Right lobe of liver (tissue), 6 donors: ENCODE measurements at regions not wholly inside any gene's neighbourhood (a gene's known extent, or its start where the extent isn't known, plus 50 kb on each side); places are given as distances from the start of the nearest gene placed in this dataset.

Experiments used
- ATAC-seq, 4 donors: fragments of 200-7000 bp; cut with Tn5 transposase; one replicate each; pipeline ENCODE4 v1.9.1; 2020; ENCODE audit warnings: mild to moderate bottlenecking in 4 of 4, moderate library complexity in 4 of 4
- DNase-seq, 3 donors: peaks; one replicate each; pipeline ENCODE4 v3.0.0-alpha.2; 2020
- H3K27ac ChIP-seq, 3 donors: fragments of 200-600 bp; one replicate each; pipeline ENCODE4 v1.8.0; 2022
- H3K27me3 ChIP-seq, 2 donors: fragments of 200-600 bp; one replicate each; pipeline ENCODE4 v1.8.0; 2022
- H3K36me3 ChIP-seq, 4 donors: fragments of 200-600 bp; sonication (generic) in 1 of 4; one replicate each; pipeline versions ENCODE4 v1.5.1 to v1.8.0; 2017 to 2022; ENCODE audit warnings: control low read depth in 1 of 4
- H3K4me1 ChIP-seq, 4 donors: fragments of 200-600 bp; sonication (generic) in 1 of 4; one replicate each; pipeline versions ENCODE4 v1.5.1 to v1.8.0; 2017 to 2022; ENCODE audit warnings: control low read depth in 1 of 4
- H3K4me3 ChIP-seq, 3 donors: fragments of 200-600 bp; one replicate each; pipeline ENCODE4 v1.8.0; 2022
- H3K9me3 ChIP-seq, 4 donors: fragments of 200-600 bp; sonication (generic) in 1 of 4; one replicate each; pipeline versions ENCODE4 v1.5.1 to v1.8.0; 2017 to 2022; ENCODE audit warnings: control low read depth in 1 of 4
- POLR2A ChIP-seq: fragments of 450-650 bp; IDR thresholded peaks from one replicate; pipeline ENCODE4 v1.6.1; 2017; ENCODE audit warnings: antibody characterized with exemption, mild to moderate bottlenecking
- WGBS: methylation state at CpG from one replicate; pipeline ENCODE4 v1.1.6; 2018; ENCODE audit warnings: low coverage, low lambda C conversion rate; ENCODE audit not compliant: insufficient coverage; ENCODE audit errors: missing lambda C conversion rate; 5-methylcytosine and 5-hydroxymethylcytosine counted together
- intact Hi-C, 2 donors: fragments of 100-400 bp; cut with DNase I; formaldehyde crosslinking; loops; one replicate each; pipeline versions ENCODE4 v1.11.2 to v1.14.1; 2022
- TF ChIP-seq, protein P1 (sequence below), 4 donors: fragments of 200-600 bp in 3 of 4; fragments of 450-650 bp in 1 of 4; IDR thresholded peaks; one replicate each; pipeline versions ENCODE4 v1.5.1 to v1.8.0; 2016 to 2022; ENCODE audit warnings: antibody characterized with exemption in 4 of 4, mild to moderate bottlenecking in 2 of 4
- donor health status: DM: no; HTN: yes; CAD: no.
- donor health status: DM: no; HTN: no; CAD: no.
- donor health status: DM: no; HTN: no; CAD: no.
- donor health status: DM: no; HTN: yes; CAD: no.
- donor health status: DM: no; HTN: yes; CAD: no.

DNA sequence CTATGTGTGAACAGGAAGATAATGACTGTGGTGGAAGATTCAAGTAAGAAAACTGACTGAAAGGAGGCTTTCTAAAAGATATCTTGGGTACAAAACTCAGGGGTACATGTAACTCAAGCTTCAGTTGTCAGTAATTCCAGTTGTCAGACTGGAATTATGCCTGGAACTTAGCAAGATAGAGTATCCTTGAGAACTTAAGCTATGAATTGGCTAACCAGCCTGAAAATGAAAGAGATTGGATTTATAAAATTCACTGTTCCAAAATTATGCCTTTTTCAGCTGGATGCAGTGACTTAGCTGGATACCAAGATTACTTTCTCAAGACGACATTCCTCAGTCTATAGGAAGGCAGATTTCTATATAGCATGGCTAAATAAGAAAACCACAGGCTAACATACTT is 221.9 kb upstream of the ZBTB20 start:
- TF ChIP-seq, protein P1, sequence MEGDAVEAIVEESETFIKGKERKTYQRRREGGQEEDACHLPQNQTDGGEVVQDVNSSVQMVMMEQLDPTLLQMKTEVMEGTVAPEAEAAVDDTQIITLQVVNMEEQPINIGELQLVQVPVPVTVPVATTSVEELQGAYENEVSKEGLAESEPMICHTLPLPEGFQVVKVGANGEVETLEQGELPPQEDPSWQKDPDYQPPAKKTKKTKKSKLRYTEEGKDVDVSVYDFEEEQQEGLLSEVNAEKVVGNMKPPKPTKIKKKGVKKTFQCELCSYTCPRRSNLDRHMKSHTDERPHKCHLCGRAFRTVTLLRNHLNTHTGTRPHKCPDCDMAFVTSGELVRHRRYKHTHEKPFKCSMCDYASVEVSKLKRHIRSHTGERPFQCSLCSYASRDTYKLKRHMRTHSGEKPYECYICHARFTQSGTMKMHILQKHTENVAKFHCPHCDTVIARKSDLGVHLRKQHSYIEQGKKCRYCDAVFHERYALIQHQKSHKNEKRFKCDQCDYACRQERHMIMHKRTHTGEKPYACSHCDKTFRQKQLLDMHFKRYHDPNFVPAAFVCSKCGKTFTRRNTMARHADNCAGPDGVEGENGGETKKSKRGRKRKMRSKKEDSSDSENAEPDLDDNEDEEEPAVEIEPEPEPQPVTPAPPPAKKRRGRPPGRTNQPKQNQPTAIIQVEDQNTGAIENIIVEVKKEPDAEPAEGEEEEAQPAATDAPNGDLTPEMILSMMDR (IDR thresholded peaks at IDR 0.05), result no peak
- TF ChIP-seq POLR2A, result no peak
- WGBS, result 63% methylated on average over 1 of the region's 1 CpG
- intact Hi-C loops, result no loop called here

DNA sequence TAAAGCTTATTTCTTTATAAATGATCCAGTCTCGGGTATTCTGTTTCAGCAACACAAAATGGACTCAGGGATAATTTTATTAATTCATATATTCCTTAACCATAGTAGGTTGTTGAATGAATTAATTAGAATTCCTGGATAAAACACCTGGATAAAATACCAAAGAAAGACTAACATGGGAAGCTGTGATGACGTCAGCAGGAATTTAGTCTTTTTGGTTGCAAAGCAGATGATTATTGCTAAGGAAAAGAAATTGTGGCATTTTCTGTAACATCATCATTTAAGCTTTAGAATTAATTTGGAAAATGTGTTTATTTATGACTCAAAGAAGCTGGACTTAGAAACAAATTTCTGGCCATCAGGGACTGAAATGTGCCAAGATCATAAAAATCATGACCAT is 228.3 kb upstream of the ZBTB20 start:
- Histone ChIP-seq H3K4me3 (no peak overlapping the region), H3K27ac (no peak overlapping the region), H3K36me3 (no peaks in the 10 kb centered on the region), H3K9me3 (no peaks in the 10 kb centered on the region), H3K27me3 (no peaks in the 10 kb centered on the region), H3K4me1 (no peaks in the 10 kb centered on the region)
- ATAC-seq (no peak), DNase-seq (no peak)
- TF ChIP-seq, protein P1 (IDR thresholded peaks at IDR 0.05), result no peak
- no peak for TF ChIP-seq POLR2A
- intact Hi-C loops, result no loop called here
- WGBS, result 64% methylated on average over 2 of the region's 2 CpGs

More for the DNA sequence above, 221.9 kb upstream of the ZBTB20 start:
- DNase-seq, result no peak
- Histone ChIP-seq H3K4me3 (no peak overlapping the region), H3K4me1 (no peaks in the 10 kb centered on the region), H3K9me3 (no peaks in the 10 kb centered on the region), H3K27me3 (no peaks in the 10 kb centered on the region), H3K36me3 (no peaks in the 10 kb centered on the region), H3K27ac (no peak overlapping the region)
- ATAC-seq, result no peak

DNA sequence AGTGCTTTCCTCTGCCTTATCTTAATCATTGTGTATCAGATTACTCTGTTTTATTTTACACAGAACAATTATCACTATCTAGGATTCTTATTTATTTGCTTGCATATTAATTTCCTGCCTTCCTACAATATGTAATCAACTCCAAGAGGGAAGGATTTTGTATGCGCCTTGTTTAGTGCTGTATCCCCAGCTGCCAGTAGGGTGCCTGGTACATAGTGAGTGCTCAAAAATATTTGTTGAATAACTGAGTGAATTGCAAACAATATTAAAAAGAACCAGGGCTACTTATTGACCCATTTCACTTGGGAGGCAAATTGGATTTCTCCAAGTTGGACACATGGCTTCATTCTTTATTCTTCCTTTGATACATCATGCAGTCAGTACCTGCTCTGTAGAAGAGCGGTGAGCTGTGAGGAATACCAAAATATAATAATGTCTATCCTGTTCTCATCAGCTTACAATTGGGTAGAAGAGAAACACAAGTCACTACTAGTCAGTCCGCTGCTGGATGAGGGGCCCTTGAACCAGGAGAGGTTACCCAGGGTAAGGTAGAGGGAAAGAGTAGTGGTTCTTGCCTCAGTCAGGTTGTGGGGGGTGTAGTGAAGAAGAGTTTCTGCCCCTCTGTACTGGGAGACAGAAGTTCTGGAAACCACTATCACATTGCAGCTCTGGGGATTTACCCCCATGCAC is 233.9 kb upstream of the ZBTB20 start:
- TF ChIP-seq POLR2A, result no peak
- TF ChIP-seq, protein P1 (IDR thresholded peaks at IDR 0.05), result no peak
- no peaks in the 10 kb centered on the region for H3K36me3 ChIP-seq
- WGBS, result 74% methylated on average over 3 of the region's 3 CpGs
- H3K27me3 ChIP-seq, result no peaks in the 10 kb centered on the region
- ATAC-seq (no peak), DNase-seq (no peak)
- no peak overlapping the region for H3K4me3 ChIP-seq
- no peaks in the 10 kb centered on the region for H3K4me1 ChIP-seq
- H3K27ac ChIP-seq, result no peak overlapping the region
- intact Hi-C loops, result no loop called here
- H3K9me3 ChIP-seq, result no peaks in the 10 kb centered on the region

DNA sequence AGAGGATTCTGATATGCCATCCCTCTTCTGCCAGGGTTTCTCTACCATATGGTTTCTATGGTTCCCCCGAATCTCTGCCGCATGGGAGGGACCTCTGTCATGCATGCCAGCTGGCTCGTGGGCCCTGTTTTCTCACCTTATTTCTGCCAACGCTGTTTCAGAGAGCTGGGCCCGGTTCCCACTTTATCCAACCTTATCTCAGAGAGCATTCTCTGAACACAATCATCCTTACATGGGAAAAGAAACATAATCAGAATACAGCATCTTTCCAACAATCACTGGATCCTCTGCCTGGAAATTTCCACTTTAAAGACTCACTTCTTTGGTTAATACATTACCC is 234.5 kb upstream of the ZBTB20 start:
- H3K9me3 ChIP-seq, result no peaks in the 10 kb centered on the region
- no peak overlapping the region for H3K27ac ChIP-seq
- ATAC-seq (no peak), DNase-seq (no peak)
- H3K4me3 ChIP-seq, result no peak overlapping the region
- 43% methylated on average over 5 of the region's 5 CpGs for WGBS
- TF ChIP-seq, protein P1 (IDR thresholded peaks at IDR 0.05), result no peak
- TF ChIP-seq POLR2A, result no peak
- H3K4me1 ChIP-seq, result no peaks in the 10 kb centered on the region
- H3K36me3 ChIP-seq, result no peaks in the 10 kb centered on the region
- no peaks in the 10 kb centered on the region for H3K27me3 ChIP-seq
- intact Hi-C loops, result no loop called here

DNA sequence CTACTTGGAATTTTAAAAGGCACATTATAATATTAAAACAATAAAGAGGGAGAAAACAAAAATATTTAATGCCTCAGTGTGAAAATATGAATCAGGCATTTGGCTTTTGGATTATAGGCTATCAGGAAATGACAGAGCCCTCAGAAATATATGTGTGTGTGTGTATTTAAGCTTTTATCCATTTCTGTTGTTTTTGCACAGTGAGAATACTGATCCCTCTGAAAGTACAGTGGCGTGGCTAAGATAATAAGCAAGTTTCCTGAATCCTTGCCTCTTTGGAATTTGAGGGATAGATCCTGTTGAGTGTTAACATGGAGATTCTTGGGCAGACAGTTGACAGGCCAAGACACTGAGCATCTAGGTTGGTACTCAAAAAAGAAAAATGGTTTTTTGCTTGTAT is 234.8 kb upstream of the ZBTB20 start:
- H3K27me3 ChIP-seq, result no peaks in the 10 kb centered on the region
- no peaks in the 10 kb centered on the region for H3K4me1 ChIP-seq
- no peak overlapping the region for H3K4me3 ChIP-seq
- no peaks in the 10 kb centered on the region for H3K36me3 ChIP-seq
- 70% methylated on average over 1 of the region's 1 CpG for WGBS
- H3K9me3 ChIP-seq, result no peaks in the 10 kb centered on the region
- intact Hi-C loops, result no loop called here
- ATAC-seq (no peak), DNase-seq (no peak)
- H3K27ac ChIP-seq, result no peak overlapping the region
- TF ChIP-seq, protein P1 (IDR thresholded peaks at IDR 0.05), result no peak
- TF ChIP-seq POLR2A, result no peak
